ENCODE measurements at regions not wholly inside any gene's neighbourhood (a gene's known extent, or its start where the extent isn't known, plus 50 kb on each side); places are given as distances from the start of the nearest gene placed in this dataset.

GRCh38 chr3:158976966-158977365 lies 175.1 kb downstream of the MFSD1 start:
- Histone ChIP-seq H3K27ac (ENCODE audit: low read depth in 2 of 2, low read length in 1 of 2) (no peak overlapping the region), H4K20me1 (ENCODE audit: insufficient read depth) (no peaks in the 10 kb centered on the region), H3K4me3 (ENCODE audit: low read depth in 2 of 2, low read length in 1 of 2) (no peak overlapping the region), H3K36me3 (replicated peaks in 1 of 2; ENCODE audit: control insufficient read depth in 1 of 2, insufficient read depth in 2 of 2, low read length in 1 of 2) (no peaks in the 10 kb centered on the region), H3K9ac (no peak overlapping the region), H3K79me2 (ENCODE audit: insufficient read depth) (no peaks in the 10 kb centered on the region), H3K4me1 (ENCODE audit: control insufficient read depth in 1 of 2, insufficient read depth in 2 of 2, low read depth in 1 of 2, low read length in 1 of 2) (no peaks in the 10 kb centered on the region; a peak in 2 of 4 replicates), H2AFZ (ENCODE audit: low read depth) (no peak overlapping the region), H3K9me3 (no peaks in the 10 kb centered on the region), H3K9me2 (no peaks in the 10 kb centered on the region), H3F3A (replicated peaks; ENCODE audit: insufficient read depth) (no peaks in the 10 kb centered on the region), H3K4me2 (no peak overlapping the region), H3K27me3 (ENCODE audit: insufficient read depth) (no peaks in the 10 kb centered on the region)
- DNase-seq = no peak
- WGBS (ENCODE audit: low lambda C conversion rate) = 94% methylated on average over 2 of the region's 2 CpGs
- ChIA-PET POLR2A (no interaction called here), CTCF (interaction anchor here (1.0 kb wide), 1 partner anchor 63 kb away, joined by 3 read pairs; no protein-coding TSS in a partner anchor)
- TF ChIP-seq TCF12 (IDR thresholded peaks at IDR 0.05) (no peak), CHD2 (IDR thresholded peaks at IDR 0.05; ENCODE audit: low read length, partially characterized antibody) (no peak), MAX (IDR thresholded peaks at IDR 0.05; ENCODE audit: low read depth) (no peak), REST (IDR thresholded peaks at IDR 0.05; ENCODE audit: low read depth, low read length) (no peak), YY1 (IDR thresholded peaks at IDR 0.05; ENCODE audit: low read depth) (no peak)

- ChIA-PET POLR2A (no interaction called here), CTCF (interaction anchor here (0.6 to 0.7 kb wide), 2 partner anchors 31 to 1708 kb away, joined by 3 read pairs; no protein-coding TSS in a partner anchor)
- Histone ChIP-seq H4K20me1 (ENCODE audit: insufficient read depth) (no peaks in the 10 kb centered on the region), H3K79me2 (ENCODE audit: insufficient read depth) (no peaks in the 10 kb centered on the region), H3K27ac (ENCODE audit: low read depth in 2 of 2, low read length in 1 of 2) (no peak overlapping the region), H3K9me3 (no peaks in the 10 kb centered on the region), H3K9ac (no peak overlapping the region), H3K36me3 (replicated peaks in 1 of 2; ENCODE audit: control insufficient read depth in 1 of 2, insufficient read depth in 2 of 2, low read length in 1 of 2) (no peaks in the 10 kb centered on the region), H3K4me2 (no peak overlapping the region), H2AFZ (ENCODE audit: low read depth) (no peak overlapping the region), H3F3A (replicated peaks; ENCODE audit: insufficient read depth) (no peaks in the 10 kb centered on the region), H3K9me2 (no peaks in the 10 kb centered on the region), H3K4me1 (ENCODE audit: control insufficient read depth in 1 of 2, insufficient read depth in 2 of 2, low read depth in 1 of 2, low read length in 1 of 2) (no peaks in the 10 kb centered on the region; a peak in 2 of 4 replicates), H3K4me3 (ENCODE audit: low read depth in 2 of 2, low read length in 1 of 2) (no peak overlapping the region), H3K27me3 (ENCODE audit: insufficient read depth) (no peaks in the 10 kb centered on the region)
- 53% methylated on average over 4 of the region's 4 CpGs for WGBS (ENCODE audit: low lambda C conversion rate)
- DNase-seq = no peak
- no peak for TF ChIP-seq TCF12 (IDR thresholded peaks at IDR 0.05)
- no peak for TF ChIP-seq TAF1 (IDR thresholded peaks at IDR 0.05; ENCODE audit: borderline replicate concordance, low read depth, low read length)
- TF ChIP-seq PBX3 (IDR thresholded peaks at IDR 0.05) = no peak
- TF ChIP-seq RXRA (IDR thresholded peaks at IDR 0.05; ENCODE audit: borderline replicate concordance, low read depth) = no peak
- no peak for TF ChIP-seq CHD2 (IDR thresholded peaks at IDR 0.05; ENCODE audit: low read length, partially characterized antibody)
- no peak for TF ChIP-seq GABPA (IDR thresholded peaks at IDR 0.05; ENCODE audit: low read depth)
- no peak for TF ChIP-seq GATA2 (CRISPR knock-in tag; IDR thresholded peaks at IDR 0.05)
- TF ChIP-seq TEAD4 (IDR thresholded peaks at IDR 0.05; ENCODE audit: borderline replicate concordance, insufficient read depth) = no peak
- TF ChIP-seq RCOR1 (IDR thresholded peaks at IDR 0.05; ENCODE audit: low read length) = no peak
- TF ChIP-seq MXI1 (IDR thresholded peaks at IDR 0.05; ENCODE audit: low read depth, low read length) = no peak
- no peak for TF ChIP-seq NRF1 (IDR thresholded peaks at IDR 0.05; ENCODE audit: low read depth, low read length)
- no peak for TF ChIP-seq JUND (IDR thresholded peaks at IDR 0.05)
- TF ChIP-seq MEF2A (IDR thresholded peaks at IDR 0.05; ENCODE audit: borderline replicate concordance, low read depth) = no peak
- TF ChIP-seq FOSL2 (IDR thresholded peaks at IDR 0.05; ENCODE audit: borderline replicate concordance, low read depth) = no peak
- no peak for TF ChIP-seq FOXM1 (IDR thresholded peaks at IDR 0.05; ENCODE audit: low read depth)
- TF ChIP-seq USF2 (IDR thresholded peaks at IDR 0.05; ENCODE audit: borderline replicate concordance, low read depth, low read length) = no peak
- no peak for TF ChIP-seq RFX5 (IDR thresholded peaks at IDR 0.05; ENCODE audit: low read length)
- no peak for TF ChIP-seq IRF3 (IDR thresholded peaks at IDR 0.05; ENCODE audit: low read depth, low read length)
Observed at GRCh38 chr3:158977497-158977896, 175.6 kb downstream of the MFSD1 start.
